A549 (cell line): ENCODE measurements at regions not wholly inside any gene's neighbourhood (a gene's known extent, or its start where the extent isn't known, plus 50 kb on each side); places are given as distances from the start of the nearest gene placed in this dataset.

Experiments
- ATAC-seq, 2 experiments: fragments of 200-7000 bp in 1 of 2; fragments of >200 bp in 1 of 2; cut with Nextera tagmentation in 1 of 2; cut with Tn5 transposase in 1 of 2; 3 replicates each; pipeline versions ENCODE4 v1.8.0 to v1.9.1; 2018 to 2020; ENCODE audit warnings: mild to moderate bottlenecking in 1 of 2, moderate library complexity in 1 of 2
- CTCF ChIA-PET: fragments of 300-600 bp; sonication (Branson Sonifier 250); formaldehyde crosslinking; extraction: SDS; loops from one replicate; lab custom pipeline; 2021; ENCODE audit warnings: antibody characterized with exemption, inconsistent platforms; lab: Yijun Ruan, JAX
- POLR2A ChIA-PET: fragments of 350-600 bp; formaldehyde crosslinking; extraction: SDS; loops from one replicate; lab custom pipeline; 2021; ENCODE audit warnings: antibody characterized with exemption, inconsistent platforms; lab: Yijun Ruan, JAX
- DNase-seq, 2 experiments: peaks; one replicate each; pipeline versions ENCODE4 v3.0.0 to v3.0.0-alpha.2; 2011 to 2016; ENCODE audit warnings: low read depth in 1 of 2, low spot score in 1 of 2
- FAIRE-seq: peaks from 2 replicates; lab custom pipeline; 2011; peaks lifted over from hg19 to GRCh38; lab: Jason Lieb, UNC
- H3K27ac ChIP-seq, 2 experiments: fragments of >200 bp; sonication (Bioruptor Twin); formaldehyde crosslinking; 3 replicates each; pipeline ENCODE4 v1.5.1; 2016 to 2017
- H3K4me1 ChIP-seq: fragments of >200 bp; sonication (Bioruptor Twin); formaldehyde crosslinking; 3 replicates; pipeline ENCODE4 v1.6.1; 2016
- H3K4me2 ChIP-seq: fragments of >200 bp; sonication (Bioruptor Twin); formaldehyde crosslinking; 3 replicates; pipeline ENCODE4 v1.6.1; 2016
- H3K4me3 ChIP-seq: fragments of >200 bp; sonication (Bioruptor Twin); formaldehyde crosslinking; 3 replicates; pipeline ENCODE4 v1.5.1; 2016
- H3K9me3 ChIP-seq: fragments of >200 bp; sonication (Bioruptor Twin); formaldehyde crosslinking; 3 replicates; pipeline ENCODE4 v1.6.1; 2016
- ATOH8 ChIP-seq: fragments of 250-450 bp; sonication (Bioruptor Pico); IDR thresholded peaks from 2 replicates; pipeline ENCODE4 v1.5.0; 2020; ENCODE audit warnings: low read depth, mild to moderate bottlenecking, moderate library complexity
- BHLHE40 ChIP-seq: IDR thresholded peaks from 2 replicates; pipeline ENCODE4 v1.6.1; 2012; ENCODE audit warnings: low read depth, low read length, inconsistent platforms
- CBX2 ChIP-seq: fragments of 200-600 bp; sonication (generic); IDR thresholded peaks from 2 replicates; pipeline ENCODE4 v1.6.1; 2016; ENCODE audit warnings: low read depth, mild to moderate bottlenecking, borderline replicate concordance
- CBX8 ChIP-seq: fragments of 200-600 bp; sonication (generic); IDR thresholded peaks from 2 replicates; pipeline ENCODE4 v1.6.1; 2016
- CHD2 ChIP-seq: fragments of 150-350 bp; IDR thresholded peaks from 2 replicates; pipeline ENCODE4 v1.6.1; 2014; ENCODE audit warnings: low read length; ENCODE audit not compliant: partially characterized antibody
- CHD4 ChIP-seq: fragments of 200-600 bp; sonication (generic); IDR thresholded peaks from 2 replicates; pipeline ENCODE4 v1.6.1; 2016; ENCODE audit warnings: antibody characterized with exemption, mild to moderate bottlenecking, borderline replicate concordance
- EHF ChIP-seq: fragments of 250-450 bp; sonication (Bioruptor Pico); IDR thresholded peaks from 2 replicates; pipeline ENCODE4 v1.5.0; 2020; ENCODE audit warnings: mild to moderate bottlenecking
- EHMT2 ChIP-seq: fragments of 200-600 bp; sonication (generic); IDR thresholded peaks from 2 replicates; pipeline ENCODE4 v1.6.1; 2016; ENCODE audit warnings: antibody characterized with exemption, low read depth, mild to moderate bottlenecking, moderate library complexity
- EP300 ChIP-seq, 2 experiments: fragments of >200 bp; sonication (Bioruptor Twin); formaldehyde crosslinking; IDR thresholded peaks; 2 replicates in 1 of 2; 3 replicates in 1 of 2; pipeline ENCODE4 v1.6.1; 2016 to 2017
- FOSB ChIP-seq: fragments of 250-450 bp; sonication (Bioruptor Pico); IDR thresholded peaks from 2 replicates; pipeline ENCODE4 v1.5.0; 2020; ENCODE audit warnings: mild to moderate bottlenecking, moderate library complexity
- FOSL2 ChIP-seq, 2 experiments: fragments of 450-650 bp in 1 of 2; fragments of >200 bp in 1 of 2; sonication (Bioruptor Twin) in 1 of 2; formaldehyde crosslinking; IDR thresholded peaks; 2 replicates each; pipeline versions ENCODE4 v1.5.0 to v1.6.1; 2016 to 2020; ENCODE audit warnings: mild to moderate bottlenecking in 1 of 2, moderate library complexity in 1 of 2
- HEYL ChIP-seq: fragments of 250-450 bp; sonication (Bioruptor Pico); IDR thresholded peaks from 2 replicates; pipeline ENCODE4 v1.8.0; 2021; ENCODE audit warnings: mild to moderate bottlenecking, moderate library complexity
- HOXB5 ChIP-seq: fragments of 250-450 bp; sonication (Bioruptor Pico); IDR thresholded peaks from 2 replicates; pipeline ENCODE4 v1.5.0; 2020; ENCODE audit warnings: mild to moderate bottlenecking, moderate library complexity
- JUN ChIP-seq, 2 experiments: fragments of >200 bp; sonication (Bioruptor Twin); formaldehyde crosslinking; IDR thresholded peaks; 2 replicates in 1 of 2; 3 replicates in 1 of 2; pipeline ENCODE4 v1.6.1; 2016 to 2017
- KDM1A ChIP-seq: fragments of 200-600 bp; sonication (generic); IDR thresholded peaks from 2 replicates; pipeline ENCODE4 v1.6.1; 2016; ENCODE audit warnings: low read depth, mild to moderate bottlenecking
- KDM5A ChIP-seq: fragments of 200-600 bp; sonication (generic); IDR thresholded peaks from 2 replicates; pipeline ENCODE4 v1.6.1; 2016; ENCODE audit warnings: antibody characterized with exemption, mild to moderate bottlenecking
- MAFK ChIP-seq: fragments of 450-650 bp; IDR thresholded peaks from 2 replicates; pipeline ENCODE4 v1.6.1; 2014; ENCODE audit not compliant: partially characterized antibody
- PBX3 ChIP-seq: IDR thresholded peaks from 2 replicates; pipeline ENCODE4 v1.6.1; 2012
- PHF8 ChIP-seq: fragments of 200-600 bp; sonication (generic); IDR thresholded peaks from 2 replicates; pipeline ENCODE4 v1.6.1; 2016; ENCODE audit warnings: low read depth, mild to moderate bottlenecking, antibody characterized with exemption, moderate library complexity, borderline replicate concordance
- POLR2A ChIP-seq: IDR thresholded peaks from 2 replicates; pipeline ENCODE4 v1.6.1; 2012; ENCODE audit warnings: mild to moderate bottlenecking, low read length
- RAD21 ChIP-seq, 2 experiments: fragments of >200 bp in 1 of 2; sonication (Bioruptor Twin) in 1 of 2; formaldehyde crosslinking in 1 of 2; IDR thresholded peaks in 1 of 2; conservative IDR thresholded peaks in 1 of 2; 2 replicates in 1 of 2; 3 replicates in 1 of 2; pipeline ENCODE4 v1.6.1; 2012 to 2018; ENCODE audit warnings: inconsistent platforms in 1 of 2
- RARB ChIP-seq: fragments of 250-450 bp; sonication (Bioruptor Pico); IDR thresholded peaks from 2 replicates; pipeline ENCODE4 v1.8.0; 2021; ENCODE audit warnings: mild to moderate bottlenecking, moderate library complexity
- RCOR1 ChIP-seq: fragments of 150-350 bp; IDR thresholded peaks from 2 replicates; pipeline ENCODE4 v1.6.1; 2014; ENCODE audit warnings: antibody characterized with exemption, low read length, low read depth
- RNF2 ChIP-seq: fragments of 200-600 bp; sonication (generic); IDR thresholded peaks from 2 replicates; pipeline ENCODE4 v1.6.1; 2016; ENCODE audit warnings: low read depth, mild to moderate bottlenecking, antibody characterized with exemption, moderate library complexity, borderline replicate concordance
- SMC3 ChIP-seq: fragments of >200 bp; sonication (Bioruptor Twin); formaldehyde crosslinking; IDR thresholded peaks from 3 replicates; pipeline ENCODE4 v1.6.1; 2018; ENCODE audit warnings: inconsistent platforms
- ZC3H11A ChIP-seq: fragments of 450-650 bp; IDR thresholded peaks from 2 replicates; pipeline ENCODE4 v1.6.1; 2014; ENCODE audit warnings: antibody characterized with exemption, mild to moderate bottlenecking
- WGBS: methylation state at CpG from one replicate; pipeline ENCODE4 v1.1.6; 2017; ENCODE audit errors: missing lambda C conversion rate; 5-methylcytosine and 5-hydroxymethylcytosine counted together
- TF ChIP-seq, protein P1 (sequence below): fragments of >200 bp; sonication (Bioruptor Twin); formaldehyde crosslinking; IDR thresholded peaks from 3 replicates; pipeline ENCODE4 v1.6.1; 2016

- 45% methylated on average over 4 of the region's 4 CpGs for WGBS
- no peak overlapping the region for H3K4me2 ChIP-seq
- no peak for FAIRE-seq
These were observed 111.8 kb upstream of the CAB39 start for GRCh38 chr2:230600881-230601280.

DNA sequence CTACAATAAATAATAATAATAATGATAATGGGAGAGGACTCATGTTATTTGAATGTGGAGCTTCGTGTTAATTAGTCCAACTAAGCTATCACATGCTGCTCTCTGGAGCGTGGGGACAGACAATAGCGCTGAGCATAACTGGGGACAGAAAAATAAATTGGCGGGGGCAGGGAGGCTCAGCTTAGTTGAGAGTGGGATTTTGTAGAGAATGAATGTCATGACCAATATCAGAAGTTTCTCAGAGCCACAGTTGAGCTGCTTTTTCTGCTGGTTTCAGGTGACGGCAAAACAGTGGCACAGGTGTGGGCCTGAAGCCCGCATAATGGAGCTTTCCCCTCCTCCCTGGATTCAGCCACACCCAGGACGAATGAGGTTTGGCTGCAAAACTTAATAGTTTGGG lies 111.1 kb upstream of the CAB39 start:
- DNase-seq (no peak), ATAC-seq (no peak), FAIRE-seq (no peak)
- CTCF ChIA-PET, result interaction anchor here (1.1 kb wide), 1 partner anchor 11 kb away, joined by 4 read pairs; no protein-coding TSS in a partner anchor
- H3K27ac ChIP-seq, result no peak overlapping the region
- H3K9me3 ChIP-seq, result no peaks in the 10 kb centered on the region
- H3K4me2 ChIP-seq, result no peak overlapping the region
- no peak overlapping the region for H3K4me3 ChIP-seq
- H3K4me1 ChIP-seq, result no peaks in the 10 kb centered on the region
- POLR2A ChIA-PET, result no interaction called here
- 75% methylated on average over 7 of the region's 7 CpGs for whole genome bisulfite sequencing
- TF ChIP-seq, protein P1, sequence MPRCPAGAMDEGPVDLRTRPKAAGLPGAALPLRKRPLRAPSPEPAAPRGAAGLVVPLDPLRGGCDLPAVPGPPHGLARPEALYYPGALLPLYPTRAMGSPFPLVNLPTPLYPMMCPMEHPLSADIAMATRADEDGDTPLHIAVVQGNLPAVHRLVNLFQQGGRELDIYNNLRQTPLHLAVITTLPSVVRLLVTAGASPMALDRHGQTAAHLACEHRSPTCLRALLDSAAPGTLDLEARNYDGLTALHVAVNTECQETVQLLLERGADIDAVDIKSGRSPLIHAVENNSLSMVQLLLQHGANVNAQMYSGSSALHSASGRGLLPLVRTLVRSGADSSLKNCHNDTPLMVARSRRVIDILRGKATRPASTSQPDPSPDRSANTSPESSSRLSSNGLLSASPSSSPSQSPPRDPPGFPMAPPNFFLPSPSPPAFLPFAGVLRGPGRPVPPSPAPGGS, result no peak
- no peak for TF ChIP-seq KDM1A
- no peak for TF ChIP-seq POLR2A
- TF ChIP-seq EHMT2, result no peak
- no peak for TF ChIP-seq RAD21 (conservative IDR thresholded peaks at IDR 0.05 in 1 of 2, IDR thresholded peaks at IDR 0.05 in 1 of 2)
- no peak for TF ChIP-seq CHD2
- no peak for TF ChIP-seq ZC3H11A

More at GRCh38 chr2:230600881-230601280, 111.8 kb upstream of the CAB39 start:
- Histone ChIP-seq H3K27ac (no peak overlapping the region), H3K4me1 (no peaks in the 10 kb centered on the region), H3K4me3 (no peak overlapping the region), H3K9me3 (no peaks in the 10 kb centered on the region)
- ChIA-PET POLR2A (no interaction called here), CTCF (interaction anchor here (1.1 kb wide), 1 partner anchor 11 kb away, joined by 4 read pairs; no protein-coding TSS in a partner anchor)
- ATAC-seq (no peak), DNase-seq (no peak)
- TF ChIP-seq EHF (CRISPR knock-in tag) (no peak), ZC3H11A (no peak), PBX3 (no peak), CHD2 (no peak), RCOR1 (no peak), RNF2 (no peak), FOSB (CRISPR knock-in tag) (no peak), FOSL2 (IDR thresholded peaks at IDR 0.05) (no peak), FOSL2 (CRISPR knock-in tag; IDR thresholded peaks at IDR 0.05) (no peak), CBX2 (no peak), BHLHE40 (no peak), SMC3 (no peak), CBX8 (no peak), PHF8 (no peak), CHD4 (no peak)
- TF ChIP-seq, protein P1, result no peak

GRCh38 chr2:230602562-230603230 lies 109.9 kb upstream of the CAB39 start:
- POLR2A ChIA-PET, result no interaction called here
- CTCF ChIA-PET, result interaction anchor here (1.0 kb wide), 1 partner anchor 10 kb away, joined by 3 read pairs; no protein-coding TSS in a partner anchor
- FAIRE-seq, result no peak
- no peak for ATAC-seq
- H3K4me2 ChIP-seq, result no peak overlapping the region
- H3K4me1 ChIP-seq, result no peaks in the 10 kb centered on the region
- H3K9me3 ChIP-seq, result no peaks in the 10 kb centered on the region
- H3K4me3 ChIP-seq, result no peak overlapping the region
- H3K27ac ChIP-seq, result no peak overlapping the region
- WGBS, result 73% methylated on average over 6 of the region's 7 CpGs
- DNase-seq, result no peak
- TF ChIP-seq EHF (CRISPR knock-in tag) (no peak), HOXB5 (CRISPR knock-in tag) (no peak), EP300 (IDR thresholded peaks at IDR 0.05) (no peak), CBX8 (no peak), BHLHE40 (no peak), EHMT2 (no peak), RARB (CRISPR knock-in tag) (no peak), JUN (IDR thresholded peaks at IDR 0.05) (no peak), KDM5A (no peak), MAFK (no peak), HEYL (no peak), ATOH8 (no peak)
